AG04450 (cell line): ENCODE measurements at regions not wholly inside any gene's neighbourhood (a gene's known extent, or its start where the extent isn't known, plus 50 kb on each side); places are given as distances from the start of the nearest gene placed in this dataset.

Experiments
- CTCF ChIA-PET: fragments of 300-600, 350-600 bp; formaldehyde crosslinking; extraction: SDS; loops from one replicate; lab custom pipeline; 2022; ENCODE audit warnings: antibody characterized with exemption, inconsistent platforms; lab: Charles Lee
- POLR2A ChIA-PET: fragments of 350-600 bp; formaldehyde crosslinking; extraction: SDS; loops from one replicate; lab custom pipeline; 2021; ENCODE audit warnings: antibody characterized with exemption, inconsistent platforms; lab: Yijun Ruan, JAX
- DNase-seq: peaks from one replicate; pipeline ENCODE4 v3.0.0-alpha.2; 2011; ENCODE audit warnings: low read depth, low spot score
- H3K27ac ChIP-seq: one replicate; pipeline ENCODE4 v1.5.1; 2012; ENCODE audit warnings: low read depth, low read length, control low read depth
- H3K27me3 ChIP-seq: one replicate; pipeline ENCODE4 v1.6.0; 2012; ENCODE audit warnings: low read length; ENCODE audit not compliant: control insufficient read depth, insufficient read depth
- H3K4me3 ChIP-seq: 2 replicates; pipeline ENCODE4 v1.5.1; 2011; ENCODE audit warnings: mild to moderate bottlenecking, low read depth, low read length, control low read depth
- H3K9me3 ChIP-seq: 2 replicates; pipeline ENCODE4 v1.5.1; 2012; ENCODE audit warnings: low read length; ENCODE audit not compliant: control insufficient read depth, insufficient read depth
- TF ChIP-seq, protein P1 (sequence below): IDR thresholded peaks from 2 replicates; pipeline ENCODE4 v1.5.1; 2011; ENCODE audit warnings: low read depth, low read length, control low read depth, inconsistent platforms

- CTCF ChIA-PET, result interaction anchor here (1.3 kb wide), 1 partner anchor 440 kb away, joined by 4 read pairs; no protein-coding TSS in a partner anchor
- H3K9me3 ChIP-seq, result no peaks in the 10 kb centered on the region
- POLR2A ChIA-PET, result no interaction called here
- no peak overlapping the region for H3K27ac ChIP-seq
- no peaks in the 10 kb centered on the region for H3K27me3 ChIP-seq
- H3K4me3 ChIP-seq, result no peak overlapping the region
- DNase-seq, result no peak
- TF ChIP-seq, protein P1, sequence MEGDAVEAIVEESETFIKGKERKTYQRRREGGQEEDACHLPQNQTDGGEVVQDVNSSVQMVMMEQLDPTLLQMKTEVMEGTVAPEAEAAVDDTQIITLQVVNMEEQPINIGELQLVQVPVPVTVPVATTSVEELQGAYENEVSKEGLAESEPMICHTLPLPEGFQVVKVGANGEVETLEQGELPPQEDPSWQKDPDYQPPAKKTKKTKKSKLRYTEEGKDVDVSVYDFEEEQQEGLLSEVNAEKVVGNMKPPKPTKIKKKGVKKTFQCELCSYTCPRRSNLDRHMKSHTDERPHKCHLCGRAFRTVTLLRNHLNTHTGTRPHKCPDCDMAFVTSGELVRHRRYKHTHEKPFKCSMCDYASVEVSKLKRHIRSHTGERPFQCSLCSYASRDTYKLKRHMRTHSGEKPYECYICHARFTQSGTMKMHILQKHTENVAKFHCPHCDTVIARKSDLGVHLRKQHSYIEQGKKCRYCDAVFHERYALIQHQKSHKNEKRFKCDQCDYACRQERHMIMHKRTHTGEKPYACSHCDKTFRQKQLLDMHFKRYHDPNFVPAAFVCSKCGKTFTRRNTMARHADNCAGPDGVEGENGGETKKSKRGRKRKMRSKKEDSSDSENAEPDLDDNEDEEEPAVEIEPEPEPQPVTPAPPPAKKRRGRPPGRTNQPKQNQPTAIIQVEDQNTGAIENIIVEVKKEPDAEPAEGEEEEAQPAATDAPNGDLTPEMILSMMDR, result no peak
These were observed 231.5 kb downstream of the STK31 start for GRCh38 chr7:23941551-23941950.

DNA sequence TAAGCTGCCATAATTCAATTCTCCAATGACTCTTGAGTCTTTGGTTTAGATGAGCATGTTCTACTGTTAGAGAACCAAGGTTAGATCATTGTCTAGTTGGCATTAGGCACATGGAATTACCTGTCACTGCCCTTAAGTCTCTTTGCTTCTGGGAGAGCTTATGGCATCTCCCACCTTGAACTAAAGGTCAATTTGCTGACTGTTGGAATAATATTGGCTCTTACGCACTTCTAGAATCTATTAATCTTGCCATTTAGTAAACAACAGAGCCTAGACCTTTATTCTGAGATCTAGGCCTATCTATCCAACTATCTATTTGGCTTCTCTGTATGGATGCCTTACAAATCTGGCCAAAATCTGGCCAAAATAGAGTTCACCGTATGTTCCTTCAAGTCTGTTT, 232.0 kb downstream of the STK31 start:
- ChIA-PET POLR2A (no interaction called here), CTCF (interaction anchor here (1.3 kb wide), 1 partner anchor 439 kb away, joined by 4 read pairs; no protein-coding TSS in a partner anchor)
- no peak overlapping the region for H3K4me3 ChIP-seq
- DNase-seq, result no peak
- no peaks in the 10 kb centered on the region for H3K27me3 ChIP-seq
- no peak overlapping the region for H3K27ac ChIP-seq
- no peaks in the 10 kb centered on the region; the same call in 1 of the 2 replicates for H3K9me3 ChIP-seq
- TF ChIP-seq, protein P1, result no peak

DNA sequence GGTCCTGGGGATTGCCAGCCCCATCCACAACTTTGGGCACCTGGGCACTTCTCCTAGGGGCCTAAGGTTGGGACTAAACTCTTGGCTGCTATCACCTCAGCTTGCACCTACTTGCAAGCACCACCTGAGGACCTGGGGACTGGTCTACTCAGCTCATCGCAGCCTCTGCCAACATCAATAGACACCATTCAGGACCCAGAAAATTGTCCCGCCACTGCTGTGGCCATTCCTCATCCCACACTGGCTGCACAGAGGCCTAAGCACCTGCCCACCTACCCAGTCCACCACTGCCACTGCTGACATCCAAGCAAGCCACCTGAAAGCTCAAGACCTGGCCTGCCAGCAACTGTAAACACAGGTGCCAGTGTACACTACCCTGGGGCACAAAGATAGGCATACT, 234.1 kb downstream of the STK31 start:
- TF ChIP-seq, protein P1, result no peak
- Histone ChIP-seq H3K27ac (no peak overlapping the region), H3K4me3 (no peak overlapping the region), H3K9me3 (no peaks in the 10 kb centered on the region; the same call in 1 of the 2 replicates), H3K27me3 (no peaks in the 10 kb centered on the region)
- CTCF ChIA-PET, result no interaction called here
- POLR2A ChIA-PET, result no interaction called here
- no peak for DNase-seq

DNA sequence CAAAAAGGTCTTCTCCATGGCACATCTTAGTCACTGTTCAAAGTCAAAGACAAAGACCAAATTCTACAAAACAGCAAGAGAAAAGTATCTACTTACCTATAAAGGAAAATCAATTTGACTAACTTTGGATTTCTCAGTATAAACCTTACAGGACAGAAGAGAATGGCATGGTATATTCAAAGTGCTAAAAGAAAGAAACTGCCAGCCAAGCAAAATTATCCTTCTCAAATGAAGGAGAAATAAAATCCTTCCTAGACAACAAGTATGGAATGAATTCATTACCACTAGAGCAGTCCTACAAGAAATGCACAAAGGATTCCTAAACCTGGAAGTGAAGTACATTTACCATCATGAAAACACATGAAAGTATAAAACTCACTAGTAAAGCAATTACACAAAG, 235.5 kb downstream of the STK31 start:
- DNase-seq, result no peak
- H3K27me3 ChIP-seq, result no peaks in the 10 kb centered on the region
- H3K4me3 ChIP-seq, result no peak overlapping the region
- H3K9me3 ChIP-seq, result no peaks in the 10 kb centered on the region; the same call in 1 of the 2 replicates
- H3K27ac ChIP-seq, result no peak overlapping the region
- ChIA-PET POLR2A (no interaction called here), CTCF (no interaction called here)
- TF ChIP-seq, protein P1, result no peak

GRCh38 chr7:23955145-23955544, 245.1 kb downstream of the STK31 start:
- no peaks in the 10 kb centered on the region for H3K9me3 ChIP-seq
- DNase-seq, result no peak
- CTCF ChIA-PET, result no interaction called here
- TF ChIP-seq, protein P1, result no peak
- H3K4me3 ChIP-seq, result no peak overlapping the region
- POLR2A ChIA-PET, result no interaction called here
- no peak overlapping the region for H3K27ac ChIP-seq
- no peaks in the 10 kb centered on the region for H3K27me3 ChIP-seq
